HG03460 (cell line): ENCODE measurements at regions not wholly inside any gene's neighbourhood (a gene's known extent, or its start where the extent isn't known, plus 50 kb on each side); places are given as distances from the start of the nearest gene placed in this dataset.

Source experiments
- ATAC-seq: cut with Tn5 transposase; IDR thresholded peaks from one replicate; pipeline ENCODE4 v1.9.1; 2021; ENCODE audit not compliant: unreplicated experiment

GRCh38 chr2:225156853-225157451 lies 114.7 kb upstream of the DOCK10 start:
- no peak for ATAC-seq

GRCh38 chr2:225140723-225141122 lies 98.5 kb upstream of the DOCK10 start:
- ATAC-seq = no peak

DNA sequence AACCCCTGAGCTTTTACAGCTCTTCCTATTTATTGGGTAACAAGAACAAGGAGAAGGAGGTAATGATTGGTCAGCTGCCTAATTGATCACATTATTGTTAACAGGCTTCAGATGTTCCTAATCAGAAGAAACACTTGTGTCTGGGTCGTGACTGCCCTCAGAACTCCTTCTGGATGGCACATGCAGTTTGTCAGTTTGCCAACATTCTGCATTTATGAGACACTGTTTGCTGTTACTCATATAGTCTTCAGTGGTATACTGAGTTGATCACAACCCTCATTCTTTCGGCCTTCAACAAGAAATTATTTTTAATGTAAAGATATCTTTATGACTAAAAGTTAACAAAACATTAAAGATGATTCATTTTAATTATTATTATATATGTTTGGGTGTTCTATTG lies 95.7 kb upstream of the DOCK10 start:
- ATAC-seq = no peak

DNA sequence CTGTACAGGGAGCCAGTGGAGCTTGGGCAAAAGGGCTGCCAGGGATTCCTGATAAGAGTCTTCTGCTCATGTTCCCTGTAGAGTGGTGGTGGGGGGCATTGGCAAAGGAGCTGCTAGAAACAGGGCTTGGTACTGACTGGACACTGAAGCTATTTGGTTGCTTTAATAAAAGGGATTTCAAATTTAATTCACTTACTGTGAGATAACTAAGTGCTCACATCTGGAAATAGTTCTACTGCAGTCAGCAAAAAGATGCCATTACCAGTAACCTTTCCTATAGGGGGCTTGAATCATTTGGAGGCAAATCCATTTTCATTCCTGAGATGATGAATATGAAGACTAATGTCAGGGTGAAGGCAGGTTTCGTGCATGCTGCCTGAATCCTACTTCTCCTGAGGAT lies 94.3 kb upstream of the DOCK10 start:
- no peak for ATAC-seq

GRCh38 chr2:225131898-225132297 lies 89.6 kb upstream of the DOCK10 start:
- ATAC-seq = no peak

DNA sequence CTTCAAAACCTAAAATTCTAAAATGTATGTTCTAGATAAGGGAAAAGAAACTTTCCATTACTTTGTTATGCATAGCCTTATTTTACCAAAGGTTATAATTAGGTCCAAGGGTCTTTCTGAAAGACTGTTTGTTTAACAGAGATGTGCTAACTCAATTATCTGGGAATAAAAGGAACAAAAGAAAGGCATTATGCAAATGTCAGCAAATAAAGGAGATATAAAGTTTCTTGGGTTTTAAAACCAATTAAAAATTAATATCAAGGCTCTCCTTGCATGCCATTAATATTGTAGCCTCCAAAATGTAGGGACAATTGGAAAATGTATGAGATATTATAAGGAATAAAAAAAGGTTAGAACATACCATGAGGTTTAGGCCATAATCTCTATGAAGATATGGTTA lies 87.8 kb upstream of the DOCK10 start:
- no peak for ATAC-seq

- ATAC-seq = no peak
Measured at GRCh38 chr2:225124311-225125017, 82.2 kb upstream of the DOCK10 start.

DNA sequence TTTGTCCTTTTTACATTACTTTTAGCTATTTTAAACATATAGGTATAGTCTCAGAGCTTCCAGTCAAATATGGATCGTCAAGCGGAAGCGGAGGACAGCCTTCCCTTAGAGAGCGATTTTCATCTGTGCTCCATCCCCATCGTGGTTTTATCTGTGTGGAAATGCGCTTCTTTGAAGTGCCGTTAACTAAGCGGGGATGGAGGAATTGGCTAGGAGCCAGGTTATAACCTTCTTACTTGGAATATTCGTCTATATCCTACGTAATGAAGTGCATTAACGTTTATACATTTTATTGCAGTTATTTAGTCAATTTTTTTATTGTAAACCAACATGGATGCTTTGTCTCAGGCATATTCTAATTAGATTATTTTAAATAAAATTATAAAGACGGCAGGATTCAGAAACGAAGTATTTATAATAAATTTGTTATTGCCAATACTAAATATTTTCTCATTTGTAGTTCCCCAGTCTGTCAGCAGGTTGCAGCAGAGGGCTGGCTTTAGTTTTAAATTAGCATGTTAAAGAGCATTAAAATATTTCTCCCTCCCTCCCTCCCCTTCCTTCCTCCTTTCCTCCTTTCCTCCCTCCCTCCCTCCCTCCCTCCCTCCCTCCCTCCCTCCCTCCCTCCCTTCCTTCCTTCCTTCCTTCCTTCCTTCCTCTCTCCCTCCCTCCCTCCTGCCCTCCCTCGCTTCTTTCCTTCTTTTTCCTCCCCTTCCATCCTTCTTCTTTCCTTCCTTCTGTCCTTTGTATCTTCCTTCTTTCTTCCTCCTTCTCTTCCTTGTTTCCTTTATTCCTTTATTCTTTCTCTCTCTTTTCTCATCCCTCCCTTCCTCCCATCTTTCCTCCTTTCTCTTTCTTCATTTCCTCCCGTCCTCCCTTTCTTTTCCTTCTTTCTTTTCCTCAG lies 80.6 kb upstream of the DOCK10 start:
- ATAC-seq = no peak

DNA sequence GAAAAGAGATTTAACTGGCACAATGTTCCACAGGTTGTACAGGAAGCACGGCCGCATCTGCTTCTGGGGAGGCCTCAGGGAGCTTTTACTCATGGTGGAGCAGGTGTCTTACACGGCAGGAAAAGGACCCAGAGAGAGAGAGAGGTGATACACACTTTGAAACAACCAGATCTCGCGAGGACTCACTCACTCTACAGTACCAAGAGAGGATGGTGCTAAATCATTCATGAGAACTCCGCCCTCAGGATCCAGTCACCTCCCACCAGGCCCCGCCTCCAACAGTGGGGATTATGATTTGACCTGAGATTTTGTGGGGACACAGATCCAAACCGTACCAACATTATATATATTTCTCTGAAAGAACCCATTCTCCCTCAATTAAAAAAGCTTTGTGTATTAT lies 79.7 kb upstream of the DOCK10 start:
- no peak for ATAC-seq

DNA sequence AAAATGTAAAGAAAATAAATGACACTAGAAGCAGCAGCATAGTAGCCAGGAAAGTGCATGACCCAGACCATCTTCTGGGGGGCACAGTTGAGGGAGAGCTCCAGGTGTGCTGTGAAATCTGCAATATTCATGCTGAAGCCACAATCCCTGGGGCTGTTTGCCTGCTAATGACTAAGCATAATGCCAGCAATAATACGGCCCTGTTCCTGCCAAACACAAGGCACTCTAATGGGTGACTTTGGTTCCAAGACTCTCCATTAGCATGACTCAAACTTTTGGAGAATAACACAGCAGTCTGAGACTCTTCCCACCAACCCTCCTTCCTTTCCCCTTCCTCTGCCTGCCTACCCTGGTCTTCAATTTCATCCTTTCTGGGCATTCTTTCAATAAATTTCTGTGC lies 77.9 kb upstream of the DOCK10 start:
- ATAC-seq = no peak

DNA sequence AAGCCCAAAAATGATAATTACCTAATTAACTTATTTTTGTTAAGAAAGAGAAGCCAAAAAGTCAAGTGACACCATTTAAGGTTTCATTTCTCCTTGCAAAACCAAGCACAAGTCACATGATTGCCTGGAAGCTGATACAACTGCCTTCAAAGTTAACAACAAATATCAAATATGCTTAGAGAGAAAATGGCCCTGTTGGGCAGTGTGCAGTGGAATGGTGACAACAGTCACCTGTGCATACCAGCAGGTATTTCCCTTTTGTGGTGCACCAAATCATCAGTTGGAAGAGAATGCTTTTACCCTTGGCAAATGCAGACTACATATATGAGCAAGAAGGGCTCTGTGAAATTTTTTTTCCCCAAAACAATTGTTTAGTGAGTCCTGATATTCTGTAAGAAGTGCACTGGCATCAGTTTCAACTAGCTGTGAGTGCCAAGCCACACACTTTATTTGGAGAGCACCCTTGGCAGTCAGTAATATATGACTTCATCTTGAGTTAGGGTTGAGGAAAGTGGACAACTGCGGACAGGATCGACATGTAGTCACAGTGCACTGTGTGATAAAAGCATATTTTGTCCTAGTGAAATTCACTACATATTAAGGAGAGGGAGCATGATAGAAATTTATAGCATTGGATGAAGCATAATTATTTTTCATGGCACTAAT lies 74.9 kb upstream of the DOCK10 start:
- ATAC-seq = no peak

DNA sequence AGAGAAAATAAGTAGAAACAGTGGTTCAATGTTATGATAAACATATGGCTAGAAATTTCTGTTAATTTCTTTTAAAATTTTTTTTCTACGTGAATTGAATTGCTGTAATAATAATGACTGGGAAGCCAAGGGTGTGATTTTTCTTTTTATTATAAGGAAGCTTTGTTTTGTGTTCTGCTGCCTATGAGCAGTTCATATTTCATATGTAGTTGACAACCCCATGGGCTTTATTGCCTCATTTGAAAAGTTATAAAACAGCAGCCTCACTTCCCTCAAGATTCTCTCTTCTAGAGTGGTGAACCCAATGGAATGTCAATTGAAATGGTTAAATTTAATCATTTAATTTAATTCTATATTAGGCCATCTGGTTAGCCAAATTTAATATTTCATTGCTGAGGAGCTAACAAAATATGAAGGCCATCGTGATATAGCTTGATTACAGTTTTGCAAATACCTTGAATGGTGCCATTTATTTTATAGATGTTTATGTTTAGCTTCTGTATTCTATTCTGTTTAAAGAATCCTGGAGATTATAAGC lies 72.6 kb upstream of the DOCK10 start:
- no peak for ATAC-seq

GRCh38 chr2:225113371-225114015 lies 71.2 kb upstream of the DOCK10 start:
- ATAC-seq = no peak

GRCh38 chr2:225112362-225113126 lies 70.3 kb upstream of the DOCK10 start:
- ATAC-seq = peak; percentile 63

- ATAC-seq = no peak
Measured at GRCh38 chr2:225108805-225109204, 66.5 kb upstream of the DOCK10 start.

GRCh38 chr2:225104971-225105370 lies 62.7 kb upstream of the DOCK10 start:
- no peak for ATAC-seq

GRCh38 chr2:225104321-225104720 lies 62.1 kb upstream of the DOCK10 start:
- ATAC-seq = no peak

DNA sequence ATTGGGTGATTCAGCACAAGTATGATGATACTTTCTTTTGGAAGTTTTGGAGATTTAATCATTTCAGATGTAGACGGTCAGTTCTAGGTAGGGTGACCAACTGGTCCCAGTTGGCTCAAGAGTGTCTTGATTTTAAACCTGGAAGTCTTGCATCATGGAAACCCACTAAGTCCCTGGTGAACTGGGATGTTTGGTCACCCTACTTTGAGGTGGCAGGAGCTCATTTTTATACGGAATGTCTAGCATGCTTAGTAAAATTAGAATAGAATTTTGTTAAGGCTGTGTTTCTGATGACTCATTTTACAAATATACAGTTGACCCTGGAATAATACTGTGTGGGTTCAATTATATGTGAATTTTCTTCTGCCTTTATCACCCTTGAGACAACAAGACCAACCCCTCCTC lies 61.5 kb upstream of the DOCK10 start:
- ATAC-seq = no peak

DNA sequence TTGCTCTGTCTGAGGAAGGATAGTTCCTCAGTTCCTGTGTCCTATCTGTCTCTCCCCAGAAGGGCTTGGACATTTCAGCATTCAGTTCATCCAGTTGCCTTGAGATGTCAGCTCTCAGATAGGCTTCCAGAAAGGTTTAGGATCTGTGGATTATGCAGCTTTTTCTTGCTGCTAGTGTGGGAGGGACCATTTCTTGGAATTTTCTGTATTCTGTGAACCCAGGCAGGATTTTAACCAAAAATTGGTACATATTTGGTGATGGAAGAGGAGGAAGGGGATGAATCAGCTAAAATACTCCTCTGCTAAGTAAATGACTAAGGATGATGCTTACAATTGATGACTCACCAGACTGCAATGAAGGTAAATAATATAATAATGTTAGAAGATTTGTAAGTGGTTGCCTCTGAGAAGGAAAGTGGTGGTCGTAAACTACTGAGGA lies 58.6 kb upstream of the DOCK10 start:
- ATAC-seq = no peak

DNA sequence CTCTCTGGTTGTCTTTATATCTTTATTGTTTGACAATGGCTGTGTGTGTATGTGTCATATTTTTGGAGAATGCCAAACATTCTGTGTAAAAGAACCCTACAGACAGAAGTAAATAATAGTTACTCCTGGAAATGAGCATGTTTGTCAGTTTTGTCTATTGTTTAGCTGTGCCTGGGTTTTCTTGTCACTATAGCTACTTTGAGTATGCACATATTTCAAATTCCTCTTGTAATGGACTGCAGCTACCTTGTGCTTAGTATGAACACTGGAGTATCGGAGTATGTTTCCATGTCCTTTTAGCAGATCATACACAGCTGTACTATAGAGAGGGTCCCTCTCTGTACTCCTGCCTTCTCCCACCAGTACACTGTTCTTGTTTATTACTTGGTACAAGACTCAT lies 58.0 kb upstream of the DOCK10 start:
- ATAC-seq = no peak
